H9 (cell line): ENCODE measurements at regions not wholly inside any gene's neighbourhood (a gene's known extent, or its start where the extent isn't known, plus 50 kb on each side); places are given as distances from the start of the nearest gene placed in this dataset.

Experiments
- DNase-seq: peaks from one replicate; pipeline ENCODE4 v3.0.0-alpha.2; 2017
- H2AFZ ChIP-seq: one replicate; pipeline ENCODE4 v1.6.1; 2013; ENCODE audit warnings: mild to moderate bottlenecking, low read length, control low read depth, moderate library complexity
- H2AK5ac ChIP-seq: 2 replicates; pipeline ENCODE4 v1.6.1; 2013; ENCODE audit warnings: low read length, control low read depth, mixed read lengths; ENCODE audit not compliant: insufficient read length
- H2BK120ac ChIP-seq: one replicate; pipeline ENCODE4 v1.6.1; 2013; ENCODE audit warnings: low read depth, mild to moderate bottlenecking, low read length, control low read depth, inconsistent platforms; ENCODE audit not compliant: poor library complexity, severe bottlenecking
- H2BK12ac ChIP-seq: 2 replicates; pipeline ENCODE4 v1.6.1; 2013; ENCODE audit warnings: low read length, control low read depth, mixed read lengths, low read depth; ENCODE audit not compliant: insufficient read length
- H2BK15ac ChIP-seq: 2 replicates; pipeline ENCODE4 v1.6.1; 2013; ENCODE audit warnings: low read depth, low read length, control low read depth
- H2BK20ac ChIP-seq: one replicate; pipeline ENCODE4 v1.6.1; 2013; ENCODE audit warnings: low read depth, mild to moderate bottlenecking, low read length, control low read depth, inconsistent platforms; ENCODE audit not compliant: poor library complexity, severe bottlenecking
- H2BK5ac ChIP-seq: 2 replicates; pipeline ENCODE4 v1.6.1; 2013; ENCODE audit warnings: low read length, control low read depth, mixed read lengths; ENCODE audit not compliant: insufficient read length
- H3K14ac ChIP-seq: 2 replicates; pipeline ENCODE4 v1.6.1; 2013; ENCODE audit warnings: low read length, control low read depth; ENCODE audit not compliant: insufficient read depth
- H3K18ac ChIP-seq: 2 replicates; pipeline ENCODE4 v1.6.1; 2013; ENCODE audit warnings: low read depth, mild to moderate bottlenecking, mixed read lengths, low read length, control low read depth; ENCODE audit not compliant: insufficient read length
- H3K23ac ChIP-seq: 2 replicates; pipeline ENCODE4 v1.6.1; 2013; ENCODE audit warnings: low read length, control low read depth, mixed read lengths, low read depth; ENCODE audit not compliant: insufficient read length
- H3K23me2 ChIP-seq: 2 replicates; pipeline ENCODE4 v1.6.1; 2013; ENCODE audit warnings: low read depth, mild to moderate bottlenecking, mixed read lengths, low read length, control low read depth; ENCODE audit not compliant: insufficient read length, poor library complexity, severe bottlenecking
- H3K27ac ChIP-seq: 2 replicates; pipeline ENCODE4 v1.5.1; 2013; ENCODE audit warnings: low read length, control low read depth, mixed read lengths, low read depth; ENCODE audit not compliant: insufficient read length
- H3K27me3 ChIP-seq: 2 replicates; pipeline ENCODE4 v1.6.1; 2013; ENCODE audit warnings: low read length, control low read depth, inconsistent platforms; ENCODE audit not compliant: insufficient read depth
- H3K4ac ChIP-seq: 2 replicates; pipeline ENCODE4 v1.6.1; 2013; ENCODE audit warnings: low read depth, mild to moderate bottlenecking, control low read depth, inconsistent platforms, low read length, moderate library complexity
- H3K4me1 ChIP-seq: 2 replicates; pipeline ENCODE4 v1.6.1; 2013; ENCODE audit warnings: low read length, control low read depth, inconsistent platforms; ENCODE audit not compliant: insufficient read depth
- H3K4me2 ChIP-seq: 2 replicates; pipeline ENCODE4 v1.6.1; 2013; ENCODE audit warnings: low read length, control low read depth, mixed read lengths; ENCODE audit not compliant: insufficient read length, insufficient read depth
- H3K56ac ChIP-seq: 2 replicates; pipeline ENCODE4 v1.6.1; 2013; ENCODE audit warnings: low read depth, mild to moderate bottlenecking, mixed read lengths, low read length, control low read depth; ENCODE audit not compliant: insufficient read length
- H3K79me1 ChIP-seq: 2 replicates; pipeline ENCODE4 v1.6.1; 2013; ENCODE audit warnings: low read depth, mild to moderate bottlenecking, moderate library complexity, low read length, control low read depth, inconsistent platforms; ENCODE audit not compliant: insufficient read depth, poor library complexity, severe bottlenecking
- H3K79me2 ChIP-seq: 2 replicates; pipeline ENCODE4 v1.6.1; 2013; ENCODE audit warnings: low read length, control low read depth, inconsistent platforms; ENCODE audit not compliant: insufficient read depth
- H3K9ac ChIP-seq: 2 replicates; pipeline ENCODE4 v1.6.1; 2013; ENCODE audit warnings: low read length, control low read depth, mixed read lengths; ENCODE audit not compliant: insufficient read length; ENCODE audit errors: extremely low read depth
- H3K9me3 ChIP-seq: one replicate; pipeline ENCODE4 v1.6.1; 2013; ENCODE audit warnings: low read depth, low read length, inconsistent platforms; ENCODE audit not compliant: control insufficient read depth
- H3T11ph ChIP-seq: one replicate; pipeline ENCODE4 v1.6.1; 2013; ENCODE audit warnings: mild to moderate bottlenecking, low read length, control low read depth, inconsistent platforms
- H4K20me1 ChIP-seq: one replicate; pipeline ENCODE4 v1.6.1; 2013; ENCODE audit not compliant: control insufficient read depth, insufficient read length, insufficient read depth
- H4K5ac ChIP-seq: 2 replicates; pipeline ENCODE4 v1.6.1; 2013; ENCODE audit warnings: low read depth, mild to moderate bottlenecking, mixed read lengths, low read length, control low read depth; ENCODE audit not compliant: insufficient read length
- H4K8ac ChIP-seq: replicated peaks from 2 replicates; pipeline ENCODE4 v1.6.1; 2013; ENCODE audit warnings: low read length, control low read depth, mixed read lengths, low read depth; ENCODE audit not compliant: insufficient read length
- H4K91ac ChIP-seq: 2 replicates; pipeline ENCODE4 v1.6.1; 2013; ENCODE audit warnings: low read depth, mild to moderate bottlenecking, moderate library complexity, mixed read lengths, low read length, control low read depth; ENCODE audit not compliant: insufficient read length
- H3K27ac Mint-ChIP-seq, 3 experiments: 2 replicates in 2 of 3; 3 replicates in 1 of 3; pipeline ENCODE4 v1.8.0; 2020 to 2021; ENCODE audit warnings: mixed read lengths in 3 of 3, mild to moderate bottlenecking in 1 of 3, moderate library complexity in 1 of 3
- H3K27me3 Mint-ChIP-seq: 2 replicates; pipeline ENCODE4 v1.8.0; 2021; ENCODE audit warnings: low read depth, mild to moderate bottlenecking, moderate library complexity, mixed read lengths
- H3K36me3 Mint-ChIP-seq, 3 experiments: 2 replicates in 2 of 3; 3 replicates in 1 of 3; pipeline ENCODE4 v1.8.0; 2020 to 2021; ENCODE audit warnings: low read depth in 3 of 3, mixed read lengths in 3 of 3; ENCODE audit not compliant: insufficient read depth in 1 of 3
- H3K4me1 Mint-ChIP-seq, 2 experiments: 2 replicates each; pipeline ENCODE4 v1.8.0; 2020; ENCODE audit warnings: mixed read lengths in 2 of 2
- H3K4me3 Mint-ChIP-seq, 2 experiments: 2 replicates in 1 of 2; 3 replicates in 1 of 2; pipeline ENCODE4 v1.8.0; 2020 to 2021; ENCODE audit warnings: mild to moderate bottlenecking in 2 of 2, mixed read lengths in 2 of 2, moderate library complexity in 1 of 2
- H3K9me3 Mint-ChIP-seq, 2 experiments: 2 replicates in 1 of 2; 3 replicates in 1 of 2; pipeline ENCODE4 v1.8.0; 2020; ENCODE audit warnings: mild to moderate bottlenecking in 2 of 2, mixed read lengths in 2 of 2, moderate library complexity in 1 of 2
- CTCF ChIP-seq: fragments of 200-600 bp; sonication (generic); conservative IDR thresholded peaks from 3 replicates; pipeline ENCODE4 v1.8.0; 2021; ENCODE audit warnings: antibody characterized with exemption, mild to moderate bottlenecking
- WGBS: extraction: QIAGEN DNeasy Blood & Tissue Kit; methylation state at CpG from one replicate; pipeline ENCODE4 v1.1.7; 2013; ENCODE audit warnings: missing lambda C conversion rate, low lambda C conversion rate, mixed read lengths; ENCODE audit not compliant: insufficient read length; ENCODE audit errors: extremely low coverage; 5-methylcytosine and 5-hydroxymethylcytosine counted together

- Histone ChIP-seq H3K14ac (no peak overlapping the region), H2AK5ac (no peak overlapping the region), H3K4ac (no peak overlapping the region), H2BK120ac (no peak overlapping the region), H3K4me2 (no peak overlapping the region), H3K4me1 (peaks cover 9% of the 10 kb centered on the region; the same call in 1 of the 2 replicates), H2BK20ac (no peak overlapping the region), H4K20me1 (no peaks in the 10 kb centered on the region), H3T11ph (no peak overlapping the region), H3K56ac (no peak overlapping the region), H3K9ac (no peak overlapping the region), H4K5ac (no peak overlapping the region), H3K27ac (no peak overlapping the region), H2BK15ac (no peak overlapping the region), H4K91ac (no peak overlapping the region), H3K18ac (no peak overlapping the region), H3K79me1 (no peaks in the 10 kb centered on the region), H3K9me3 (no peaks in the 10 kb centered on the region), H2AFZ (no peak overlapping the region), H3K79me2 (no peaks in the 10 kb centered on the region), H2BK12ac (no peak overlapping the region), H2BK5ac (no peak overlapping the region), H4K8ac (no peak overlapping the region), H3K23ac (no peak overlapping the region), H3K27me3 (no peaks in the 10 kb centered on the region), H3K23me2 (no peaks in the 10 kb centered on the region)
- H3K4me1 Mint-ChIP-seq, result peaks cover 24 to 26% of the 10 kb centered on the region in 2 experiments
- no peaks in the 10 kb centered on the region; a peak in 1 of 7 replicates for H3K36me3 Mint-ChIP-seq
- no CpG with 5 or more reads among the region's 3 CpGs for WGBS
- no peak overlapping the region for H3K27ac Mint-ChIP-seq
- H3K4me3 Mint-ChIP-seq, result no peak overlapping the region
- TF ChIP-seq CTCF, result no peak
- H3K27me3 Mint-ChIP-seq, result no peaks in the 10 kb centered on the region
- H3K9me3 Mint-ChIP-seq, result no peaks in the 10 kb centered on the region
- DNase-seq, result no peak
Measured at GRCh38 chr16:6247150-6247549, 1085.5 kb upstream of the RBFOX1 start.
